IPS-11a (cell line): ENCODE measurements at regions not wholly inside any gene's neighbourhood (a gene's known extent, or its start where the extent isn't known, plus 50 kb on each side); places are given as distances from the start of the nearest gene placed in this dataset.
"Not testable (repeated sequence)": the region's sequence is repeated elsewhere in the genome, so short reads cannot be mapped to it uniquely, and the experiment has no call there.

Experiments
- H3K4me3 ChIP-seq: one replicate; pipeline ENCODE4 v1.5.1; 2013; ENCODE audit warnings: low read depth, low read length, control low read depth

DNA sequence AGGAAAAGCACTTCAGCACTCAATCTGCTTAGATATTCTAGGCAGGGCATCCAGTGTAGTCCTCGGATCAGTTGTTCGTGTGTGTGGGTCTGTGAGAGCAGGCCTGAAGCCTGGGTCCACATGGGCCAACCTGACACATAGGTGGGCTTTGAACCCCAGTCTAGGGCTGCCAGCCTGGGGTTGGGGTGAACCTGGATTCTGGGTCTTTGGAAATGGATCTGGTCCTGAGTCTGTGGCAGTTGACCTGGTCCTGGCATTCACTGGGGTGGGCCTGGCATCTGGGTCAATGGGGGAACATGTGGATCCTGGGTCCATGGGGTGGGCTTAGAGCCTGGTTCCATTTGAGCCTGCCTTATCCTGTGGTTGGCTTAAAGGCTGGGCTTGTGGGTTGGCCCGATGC lies 492.6 kb upstream of the MAN1A1 start:
- no peak overlapping the region for H3K4me3 ChIP-seq

DNA sequence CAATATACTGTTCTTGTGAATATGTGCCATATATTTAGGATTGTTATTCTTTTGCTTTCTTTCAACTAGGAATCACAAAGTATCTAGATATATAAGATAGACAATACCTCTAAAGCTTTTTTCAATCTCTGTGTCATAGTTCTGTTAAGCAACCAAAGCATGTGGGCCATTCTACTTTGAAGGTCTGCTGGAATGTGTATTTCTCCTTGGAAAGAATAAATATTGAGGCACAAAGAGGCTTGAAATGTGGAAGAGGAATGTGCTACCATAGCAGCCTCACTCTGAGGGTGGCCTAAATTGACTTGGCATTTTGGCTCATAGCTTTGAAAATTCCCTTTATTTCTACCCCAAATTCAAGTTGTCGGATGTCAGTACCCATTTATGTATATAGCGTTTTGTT lies 488.5 kb upstream of the MAN1A1 start:
- no peak overlapping the region for H3K4me3 ChIP-seq

GRCh38 chr6:119834418-119834817 lies 484.9 kb upstream of the MAN1A1 start:
- H3K4me3 ChIP-seq = no peak overlapping the region

DNA sequence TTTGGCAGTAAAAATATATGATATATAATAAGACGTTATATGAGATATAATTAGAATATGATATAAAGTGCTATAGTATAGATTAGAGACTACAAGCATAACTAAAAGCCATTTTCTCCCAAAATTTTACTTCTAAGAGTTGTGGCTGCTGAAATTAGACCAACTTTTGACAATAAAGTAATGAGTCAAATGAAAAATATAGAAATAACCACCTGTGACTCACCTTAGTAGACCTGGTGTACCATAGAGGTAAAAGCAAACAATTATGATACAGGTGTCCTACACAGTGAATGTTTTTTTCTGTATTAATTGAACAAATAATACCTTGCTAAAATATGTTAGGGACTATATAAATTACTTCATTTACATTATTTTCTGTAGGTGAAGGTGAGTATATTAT lies 482.9 kb upstream of the MAN1A1 start:
- no peak overlapping the region for H3K4me3 ChIP-seq

DNA sequence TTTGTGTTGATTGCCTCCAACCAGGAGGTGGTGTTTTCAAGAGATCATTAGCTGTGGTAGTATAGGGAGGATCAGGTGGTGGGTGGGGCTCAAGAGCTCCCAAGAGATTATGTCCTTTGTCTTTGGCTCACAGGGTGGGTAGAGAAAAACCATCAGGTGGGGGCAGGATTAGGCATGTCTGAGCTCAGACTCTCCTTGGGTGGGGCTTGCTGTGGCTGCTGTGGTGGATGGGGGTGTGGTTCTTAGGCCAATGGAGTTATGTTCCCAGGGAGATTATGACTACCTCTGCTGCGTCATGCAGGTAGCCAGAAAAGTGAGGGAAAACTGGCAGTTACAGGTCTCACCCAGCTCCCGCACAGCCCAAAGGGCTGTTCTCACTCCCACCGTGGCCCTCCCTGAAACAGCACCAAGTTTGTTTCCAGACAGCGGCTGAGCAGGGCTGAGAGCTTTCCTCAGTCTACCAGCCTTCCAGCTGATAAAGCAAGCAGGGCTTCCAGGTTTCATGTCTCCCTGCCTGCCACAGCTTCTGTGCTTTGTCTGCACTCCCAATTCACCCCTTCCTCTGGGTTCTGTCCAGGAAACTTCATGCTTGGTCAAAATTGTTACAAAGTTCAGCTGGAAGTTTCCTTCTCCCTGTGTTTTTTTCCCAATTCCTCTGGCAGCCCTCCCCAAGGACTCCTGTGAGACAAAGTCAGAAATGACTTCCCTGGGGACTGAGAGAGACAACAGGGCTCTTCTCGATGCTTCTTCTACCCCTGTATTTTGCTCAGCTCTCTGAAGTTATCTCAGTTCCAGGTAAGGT lies 481.1 kb upstream of the MAN1A1 start:
- no peak overlapping the region for H3K4me3 ChIP-seq

DNA sequence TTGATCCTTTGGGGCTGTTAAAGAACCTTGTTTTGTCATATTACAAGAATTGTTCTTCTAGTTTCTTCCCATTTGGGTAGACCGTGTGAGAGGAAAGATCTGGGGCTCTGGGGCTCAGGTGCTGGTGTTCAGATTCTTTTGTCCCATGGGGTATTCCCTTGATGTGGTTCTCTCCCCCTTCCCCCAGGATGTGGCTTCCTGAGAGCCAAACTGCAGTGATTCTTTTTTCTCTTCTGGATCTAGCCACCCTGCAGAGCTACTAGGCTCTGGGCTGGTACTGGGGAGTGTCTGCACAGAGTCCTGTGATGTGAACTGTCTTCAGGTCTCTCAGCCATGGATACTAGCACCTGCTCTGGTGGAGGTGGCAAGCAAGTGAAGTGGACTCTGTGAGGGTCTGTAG lies 480.5 kb upstream of the MAN1A1 start:
- no peak overlapping the region for H3K4me3 ChIP-seq

DNA sequence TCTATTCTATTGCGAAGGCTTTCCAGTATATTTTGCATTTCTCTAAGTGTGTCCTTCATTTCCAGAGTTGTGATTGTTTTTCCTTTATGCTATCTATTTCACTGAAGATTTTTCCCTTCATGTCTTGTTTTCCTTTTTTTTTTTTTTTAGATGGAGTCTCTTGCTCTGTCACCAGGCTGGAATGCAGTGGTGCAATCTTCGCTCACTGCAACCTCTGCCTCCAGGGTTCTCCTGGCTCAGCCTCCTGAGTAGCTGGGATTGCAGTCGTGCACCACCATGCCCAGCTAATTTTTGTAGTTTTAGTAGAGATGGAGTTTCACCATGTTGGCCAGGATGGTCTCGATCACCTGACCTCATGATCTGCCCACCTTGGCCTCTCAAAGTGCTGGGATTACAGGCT lies 479.9 kb upstream of the MAN1A1 start:
- H3K4me3 ChIP-seq = not testable (repeated sequence)

GRCh38 chr6:119829006-119829405 lies 479.4 kb upstream of the MAN1A1 start:
- H3K4me3 ChIP-seq = no peak overlapping the region

GRCh38 chr6:119821380-119821779 lies 471.8 kb upstream of the MAN1A1 start:
- no peak overlapping the region for H3K4me3 ChIP-seq

- no peak overlapping the region for H3K4me3 ChIP-seq
Observed at GRCh38 chr6:119818876-119819275, 469.3 kb upstream of the MAN1A1 start.

DNA sequence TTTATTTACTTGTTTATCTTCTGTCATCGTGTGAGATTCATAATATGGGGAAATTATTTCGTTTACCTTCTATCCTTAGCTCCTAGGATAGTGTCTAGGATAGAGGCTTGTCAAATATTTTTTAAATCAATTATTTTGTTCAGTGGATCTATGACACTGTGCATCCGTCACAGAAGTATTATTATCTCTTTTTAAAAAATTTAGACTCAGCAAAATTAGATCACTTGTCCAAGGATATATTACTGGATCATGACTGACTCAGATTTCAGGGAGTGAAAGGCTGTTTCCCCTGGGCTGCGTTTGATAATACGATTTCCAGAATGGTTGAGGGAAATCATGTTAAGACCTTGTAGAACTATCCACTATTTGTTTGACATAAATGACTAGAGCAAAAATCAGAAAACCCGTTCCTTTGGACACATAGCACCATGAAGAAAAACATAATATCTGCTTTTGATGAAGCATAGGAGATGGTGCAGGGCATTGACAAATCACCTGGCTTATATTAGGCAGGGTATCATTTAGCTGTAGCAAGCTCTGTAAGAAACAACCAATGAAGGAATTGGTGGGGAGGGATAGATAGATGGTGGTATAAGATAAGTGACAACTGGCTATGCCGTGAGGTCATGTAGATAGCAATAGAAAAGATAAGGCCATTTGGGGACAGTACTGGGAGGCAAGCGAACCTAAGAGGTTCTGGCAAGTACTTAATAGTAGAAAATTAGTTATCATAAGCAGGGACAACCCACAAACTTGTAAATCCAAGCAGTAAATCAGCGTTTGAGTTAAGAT lies 465.2 kb upstream of the MAN1A1 start:
- H3K4me3 ChIP-seq = no peak overlapping the region

GRCh38 chr6:119802464-119802863 lies 452.9 kb upstream of the MAN1A1 start:
- no peak overlapping the region for H3K4me3 ChIP-seq

DNA sequence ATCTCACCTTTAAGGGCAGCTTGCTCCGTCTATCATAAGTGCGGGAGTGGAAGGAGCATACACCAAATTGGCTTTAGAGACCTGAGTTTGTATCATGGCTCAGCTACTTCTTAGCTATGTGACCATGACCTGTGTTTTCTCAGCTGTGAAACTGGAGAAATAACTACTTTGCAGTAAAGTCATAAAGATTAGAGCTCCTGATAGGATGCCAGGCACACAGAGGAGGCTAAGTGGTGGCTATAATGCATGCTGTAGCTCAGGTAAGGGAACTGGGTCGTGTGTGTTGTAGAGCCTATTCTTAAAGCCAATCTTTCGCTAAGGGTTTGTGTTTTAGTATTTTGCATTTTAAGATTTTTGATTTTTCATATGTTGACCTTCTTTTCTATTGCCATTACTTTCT lies 451.5 kb upstream of the MAN1A1 start:
- H3K4me3 ChIP-seq = no peak overlapping the region

DNA sequence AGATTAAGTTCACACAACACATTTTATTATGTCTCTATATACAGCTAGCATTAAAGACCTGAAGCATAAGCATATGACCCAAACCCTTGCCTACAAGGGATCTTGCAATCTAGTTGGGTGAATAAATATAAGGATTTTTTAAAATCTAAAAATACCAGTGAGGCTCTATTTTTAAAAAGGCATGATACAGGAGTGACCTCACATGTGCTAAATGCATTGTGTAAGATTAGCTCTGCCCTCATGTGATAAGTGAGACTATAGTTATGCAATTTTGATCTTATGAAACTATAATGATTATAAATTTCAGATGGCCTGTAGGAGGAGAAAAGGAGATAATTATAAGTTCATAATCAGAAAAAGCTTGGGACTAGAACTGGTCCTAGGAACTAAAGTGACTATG lies 451.0 kb upstream of the MAN1A1 start:
- no peak overlapping the region for H3K4me3 ChIP-seq

- H3K4me3 ChIP-seq = no peak overlapping the region
Observed at GRCh38 chr6:119799596-119800509, 450.3 kb upstream of the MAN1A1 start.

- no peak overlapping the region for H3K4me3 ChIP-seq
Observed at GRCh38 chr6:119791736-119792135, 442.2 kb upstream of the MAN1A1 start.

- H3K4me3 ChIP-seq = no peak overlapping the region
Observed at GRCh38 chr6:119781365-119781764, 431.8 kb upstream of the MAN1A1 start.

DNA sequence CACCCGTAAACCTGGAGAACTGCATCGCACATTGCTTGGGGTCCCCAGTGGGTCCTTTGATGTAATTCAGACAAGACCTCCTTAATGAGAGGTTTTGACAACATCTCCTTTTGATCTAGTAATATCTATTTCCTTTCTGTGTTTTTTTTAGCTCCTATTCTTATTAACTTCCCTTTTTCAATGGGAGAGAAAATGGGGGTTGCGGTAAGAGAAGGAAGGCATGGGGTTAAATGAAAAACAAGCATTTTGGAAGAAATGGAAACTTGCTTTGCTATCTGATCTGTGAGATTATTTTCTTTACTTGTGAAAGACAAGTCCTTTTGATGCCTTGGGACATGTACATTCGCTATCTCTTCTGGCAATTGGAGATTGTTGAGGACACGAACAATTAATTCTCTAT lies 418.6 kb upstream of the MAN1A1 start:
- no peak overlapping the region for H3K4me3 ChIP-seq

- no peak overlapping the region for H3K4me3 ChIP-seq
Observed at GRCh38 chr6:119764927-119765681, 415.5 kb upstream of the MAN1A1 start.

DNA sequence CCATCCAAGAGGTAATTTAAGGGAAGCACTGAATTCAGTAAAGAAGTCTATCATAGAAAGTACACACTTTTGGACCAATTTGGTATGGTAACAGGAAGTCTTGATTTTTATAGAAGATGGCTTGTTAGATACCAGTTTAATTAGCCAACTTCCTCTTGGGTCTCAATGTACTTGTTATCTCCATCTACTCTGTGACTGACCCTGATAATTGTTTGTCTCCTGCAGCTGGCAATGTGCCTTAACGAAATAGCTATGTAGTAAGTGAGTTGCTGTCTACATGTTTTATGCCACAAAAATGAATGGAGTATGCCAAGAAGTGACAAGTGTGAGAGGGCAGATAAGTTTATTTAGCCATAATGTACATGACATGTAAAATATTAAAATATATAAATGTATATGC lies 410.5 kb upstream of the MAN1A1 start:
- no peak overlapping the region for H3K4me3 ChIP-seq

DNA sequence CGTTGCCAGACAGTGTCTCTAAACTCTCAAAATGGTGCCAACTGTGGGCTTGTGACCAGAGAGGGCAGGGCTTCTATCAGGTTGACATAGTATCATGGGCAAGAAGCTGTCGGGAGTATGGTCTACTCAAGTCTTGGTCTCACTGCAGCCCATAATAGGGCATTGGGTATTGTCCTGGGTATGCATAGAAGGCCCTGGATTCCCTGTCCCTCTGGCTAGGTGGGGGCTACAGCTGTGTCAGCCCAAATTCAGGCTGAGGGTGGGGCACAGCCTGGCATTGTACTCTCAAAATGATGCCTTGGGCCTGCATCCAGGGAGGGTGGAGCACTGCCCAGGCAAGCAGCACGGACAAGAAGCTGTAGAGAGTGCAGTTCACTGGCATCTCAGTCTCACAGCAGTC lies 408.8 kb upstream of the MAN1A1 start:
- H3K4me3 ChIP-seq = no peak overlapping the region
